ENCODE measurements at regions not wholly inside any gene's neighbourhood (a gene's known extent, or its start where the extent isn't known, plus 50 kb on each side); places are given as distances from the start of the nearest gene placed in this dataset.
"Not testable (repeated sequence)": the region's sequence is repeated elsewhere in the genome, so short reads cannot be mapped to it uniquely, and the experiment has no call there.

- no peak for DNase-seq (ENCODE audit: low read depth)
These were observed 746.6 kb downstream of the SLITRK5 start for GRCh38 chr13:88417801-88418200.

- DNase-seq (ENCODE audit: low read depth): no peak
These were observed 753.3 kb downstream of the SLITRK5 start for GRCh38 chr13:88424463-88424862.

- DNase-seq (ENCODE audit: low read depth): no peak
These were observed 755.5 kb downstream of the SLITRK5 start for GRCh38 chr13:88426661-88427060.

- DNase-seq (ENCODE audit: low read depth): no peak
These were observed 758.7 kb downstream of the SLITRK5 start for GRCh38 chr13:88429862-88430261.

GRCh38 chr13:88434953-88435352 lies 763.8 kb downstream of the SLITRK5 start:
- no peak for DNase-seq (ENCODE audit: low read depth)

- no peak for DNase-seq (ENCODE audit: low read depth)
These were observed 765.8 kb downstream of the SLITRK5 start for GRCh38 chr13:88436974-88437373.

- no peak for DNase-seq (ENCODE audit: low read depth)
These were observed 779.3 kb downstream of the SLITRK5 start for GRCh38 chr13:88450515-88450914.

GRCh38 chr13:88456151-88456550 lies 785.0 kb downstream of the SLITRK5 start:
- DNase-seq (ENCODE audit: low read depth): no peak

GRCh38 chr13:88459331-88459730 lies 788.2 kb downstream of the SLITRK5 start:
- no peak for DNase-seq (ENCODE audit: low read depth)

GRCh38 chr13:88461272-88462009 lies 790.3 kb downstream of the SLITRK5 start:
- no peak for DNase-seq (ENCODE audit: low read depth)

- DNase-seq (ENCODE audit: low read depth): no peak
These were observed 793.7 kb downstream of the SLITRK5 start for GRCh38 chr13:88464851-88465250.

GRCh38 chr13:88472316-88472715 lies 801.1 kb downstream of the SLITRK5 start:
- DNase-seq (ENCODE audit: low read depth): no peak

GRCh38 chr13:88483202-88483601 lies 812.0 kb downstream of the SLITRK5 start:
- DNase-seq (ENCODE audit: low read depth): no peak

GRCh38 chr13:88507909-88508308 lies 836.7 kb downstream of the SLITRK5 start:
- DNase-seq (ENCODE audit: low read depth): no peak

GRCh38 chr13:88512993-88513392 lies 841.8 kb downstream of the SLITRK5 start:
- DNase-seq (ENCODE audit: low read depth): not testable (repeated sequence)

GRCh38 chr13:88526186-88526852 lies 855.1 kb downstream of the SLITRK5 start:
- no peak for DNase-seq (ENCODE audit: low read depth)

GRCh38 chr13:88526853-88527215 lies 855.7 kb downstream of the SLITRK5 start:
- no peak for DNase-seq (ENCODE audit: low read depth)

- DNase-seq (ENCODE audit: low read depth): no peak
These were observed 870.8 kb downstream of the SLITRK5 start for GRCh38 chr13:88541994-88542393.

- no peak for DNase-seq (ENCODE audit: low read depth)
These were observed 873.7 kb downstream of the SLITRK5 start for GRCh38 chr13:88544836-88545235.

- DNase-seq (ENCODE audit: low read depth): no peak
These were observed 881.8 kb downstream of the SLITRK5 start for GRCh38 chr13:88552966-88553365.

- DNase-seq (ENCODE audit: low read depth): no peak
These were observed 894.4 kb downstream of the SLITRK5 start for GRCh38 chr13:88565566-88565965.

GRCh38 chr13:88585861-88586260 lies 914.7 kb downstream of the SLITRK5 start:
- no peak for DNase-seq (ENCODE audit: low read depth)

- no peak for DNase-seq (ENCODE audit: low read depth)
These were observed 915.1 kb downstream of the SLITRK5 start for GRCh38 chr13:88586263-88586662.

GRCh38 chr13:88590574-88590973 lies 919.4 kb downstream of the SLITRK5 start:
- no peak for DNase-seq (ENCODE audit: low read depth)

Data from stimulated activated CD4-positive, alpha-beta T cell treated with anti-CD3 and anti-CD28 coated beads, Interleukin-2, amount 100 ng/mL, for 4 hours (primary cell).